Upper lobe of left lung (tissue), 4 donors: ENCODE measurements at regions not wholly inside any gene's neighbourhood (a gene's known extent, or its start where the extent isn't known, plus 50 kb on each side); places are given as distances from the start of the nearest gene placed in this dataset.

Experiments used
- EP300 ChIP-seq, 4 donors: sonication (generic); formaldehyde crosslinking; IDR thresholded peaks; one replicate each; pipeline ENCODE4 v1.5.1; 2017; ENCODE audit warnings: antibody characterized with exemption in 4 of 4, control low read depth in 2 of 4
- POLR2A ChIP-seq, 4 donors: fragments of 450-650 bp; IDR thresholded peaks; one replicate each; pipeline ENCODE4 v1.5.1; 2016 to 2017; ENCODE audit warnings: antibody characterized with exemption in 4 of 4, mild to moderate bottlenecking in 2 of 4
- TF ChIP-seq, protein P1 (sequence below), 6 experiments: fragments of 450-650 bp in 4 of 6; fragments of 200-600 bp in 2 of 6; sonication (generic) in 2 of 6; IDR thresholded peaks; one replicate each; pipeline ENCODE4 v1.5.1; 2016 to 2019; ENCODE audit warnings: antibody characterized with exemption in 6 of 6

DNA sequence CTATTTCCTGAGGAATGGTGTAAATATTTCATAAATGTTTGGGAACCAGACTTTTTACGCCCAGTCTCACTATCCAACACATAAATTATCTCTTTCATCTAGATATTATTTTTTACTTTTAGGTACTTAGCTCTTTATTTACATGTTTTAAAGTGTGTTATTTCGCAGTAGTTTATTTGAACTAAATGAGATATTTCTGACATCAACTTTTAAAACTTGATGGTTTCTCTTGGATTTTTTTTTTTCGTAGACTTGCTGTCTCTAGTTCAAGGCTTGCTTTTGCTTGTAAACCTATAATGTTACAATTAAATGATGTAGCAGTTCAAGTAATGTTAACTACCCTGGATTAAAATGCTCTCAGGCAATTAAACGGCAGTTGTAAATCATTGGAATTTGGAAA, 241.7 kb upstream of the PDE3A start:
- TF ChIP-seq, protein P1, sequence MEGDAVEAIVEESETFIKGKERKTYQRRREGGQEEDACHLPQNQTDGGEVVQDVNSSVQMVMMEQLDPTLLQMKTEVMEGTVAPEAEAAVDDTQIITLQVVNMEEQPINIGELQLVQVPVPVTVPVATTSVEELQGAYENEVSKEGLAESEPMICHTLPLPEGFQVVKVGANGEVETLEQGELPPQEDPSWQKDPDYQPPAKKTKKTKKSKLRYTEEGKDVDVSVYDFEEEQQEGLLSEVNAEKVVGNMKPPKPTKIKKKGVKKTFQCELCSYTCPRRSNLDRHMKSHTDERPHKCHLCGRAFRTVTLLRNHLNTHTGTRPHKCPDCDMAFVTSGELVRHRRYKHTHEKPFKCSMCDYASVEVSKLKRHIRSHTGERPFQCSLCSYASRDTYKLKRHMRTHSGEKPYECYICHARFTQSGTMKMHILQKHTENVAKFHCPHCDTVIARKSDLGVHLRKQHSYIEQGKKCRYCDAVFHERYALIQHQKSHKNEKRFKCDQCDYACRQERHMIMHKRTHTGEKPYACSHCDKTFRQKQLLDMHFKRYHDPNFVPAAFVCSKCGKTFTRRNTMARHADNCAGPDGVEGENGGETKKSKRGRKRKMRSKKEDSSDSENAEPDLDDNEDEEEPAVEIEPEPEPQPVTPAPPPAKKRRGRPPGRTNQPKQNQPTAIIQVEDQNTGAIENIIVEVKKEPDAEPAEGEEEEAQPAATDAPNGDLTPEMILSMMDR (IDR thresholded peaks at IDR 0.05), result no peak
- TF ChIP-seq POLR2A (IDR thresholded peaks at IDR 0.05) (no peak), EP300 (IDR thresholded peaks at IDR 0.05) (no peak)
